GM12878 (cell line): ENCODE measurements at regions not wholly inside any gene's neighbourhood (a gene's known extent, or its start where the extent isn't known, plus 50 kb on each side); places are given as distances from the start of the nearest gene placed in this dataset.

Experiments used
- ATAC-seq: fragments of 200-7000 bp; cut with Tn5 transposase; 3 replicates; pipeline ENCODE4 v1.9.1; 2020; ENCODE audit warnings: mild to moderate bottlenecking, moderate library complexity
- BruUV-seq: library from RNA; stranded (reverse); fragments of 400-500 nt; replicated peaks from 2 replicates; lab custom pipeline; 2021; lab: Mats Ljungman, UMichigan
- CTCF ChIA-PET: fragments of 300-600 bp; sonication (Branson Sonifier 250); formaldehyde crosslinking; extraction: SDS; loops from one replicate; lab custom pipeline; 2021; ENCODE audit warnings: inconsistent platforms; lab: Yijun Ruan, JAX
- POLR2A ChIA-PET: fragments of 350-600 bp; formaldehyde crosslinking; extraction: SDS; loops from one replicate; lab custom pipeline; 2021; ENCODE audit warnings: inconsistent platforms; lab: Charles Lee
- RAD21 ChIA-PET: fragments of 300-600 bp; sonication (Branson Sonifier 250); formaldehyde crosslinking; loops from one replicate; lab custom pipeline; 2023; ENCODE audit warnings: antibody characterized with exemption; ENCODE audit not compliant: unreplicated experiment; lab: Charles Lee
- SMC1A ChIA-PET: fragments of 300-600 bp; sonication (Branson Sonifier 250); formaldehyde crosslinking; loops from one replicate; lab custom pipeline; 2023; ENCODE audit not compliant: unreplicated experiment, uncharacterized antibody; lab: Charles Lee
- DNase-seq: peaks from one replicate; pipeline ENCODE4 v3.0.0-alpha.2; 2011; ENCODE audit warnings: low read depth, low spot score
- FAIRE-seq: peaks from 3 replicates; lab custom pipeline; 2011; peaks lifted over from hg19 to GRCh38; lab: Jason Lieb, UNC
- H2AFZ ChIP-seq: 2 replicates; pipeline ENCODE4 v1.6.0; 2011; ENCODE audit warnings: low read depth, low read length, control low read depth; ENCODE audit not compliant: control insufficient read depth
- H3K27ac ChIP-seq: 2 replicates; pipeline ENCODE4 v1.5.1; 2011; ENCODE audit warnings: control low read depth; ENCODE audit not compliant: control insufficient read depth, insufficient read depth
- H3K27me3 ChIP-seq, 2 experiments: replicated peaks in 1 of 2; 2 replicates each; pipeline versions ENCODE4 v1.6.0 to v1.6.1; 2011; ENCODE audit warnings: low read length in 1 of 2; ENCODE audit not compliant: control insufficient read depth in 2 of 2, insufficient read depth in 2 of 2
- H3K36me3 ChIP-seq, 2 experiments: 2 replicates each; pipeline ENCODE4 v1.5.1; 2011; ENCODE audit warnings: low read length in 1 of 2; ENCODE audit not compliant: control insufficient read depth in 2 of 2, insufficient read depth in 2 of 2
- H3K4me1 ChIP-seq: 2 replicates; pipeline ENCODE4 v1.6.1; 2011; ENCODE audit warnings: mild to moderate bottlenecking, low read length, moderate library complexity, mixed read lengths; ENCODE audit not compliant: control insufficient read depth, insufficient read depth
- H3K4me2 ChIP-seq: 2 replicates; pipeline ENCODE4 v1.6.0; 2011; ENCODE audit warnings: control low read depth; ENCODE audit not compliant: control insufficient read depth, insufficient read depth
- H3K4me3 ChIP-seq: fragments of 200-600 bp; sonication (generic); 2 replicates; pipeline ENCODE4 v1.5.1; 2016
- H3K79me2 ChIP-seq: 2 replicates; pipeline ENCODE4 v1.6.0; 2011; ENCODE audit warnings: low read length; ENCODE audit not compliant: control insufficient read depth, insufficient read depth
- H3K9ac ChIP-seq: 2 replicates; pipeline ENCODE4 v1.8.0; 2011; ENCODE audit warnings: low read length, control low read depth, mixed read lengths; ENCODE audit not compliant: control insufficient read depth, insufficient read depth
- H3K9me3 ChIP-seq: replicated peaks from 3 replicates; pipeline ENCODE4 v1.5.1; 2011; ENCODE audit warnings: mild to moderate bottlenecking, low read length; ENCODE audit not compliant: control insufficient read depth, insufficient read depth
- H4K20me1 ChIP-seq: 2 replicates; pipeline ENCODE4 v1.6.0; 2011; ENCODE audit not compliant: control insufficient read depth, insufficient read depth
- ATF3 ChIP-seq: IDR thresholded peaks from 2 replicates; pipeline ENCODE4 v1.6.1; 2011; ENCODE audit warnings: low read depth, mild to moderate bottlenecking, low read length, moderate library complexity, borderline replicate concordance; ENCODE audit errors: extremely low read depth
- CEBPB ChIP-seq, 2 experiments: fragments of 150-350 bp in 1 of 2; IDR thresholded peaks; 2 replicates each; pipeline ENCODE4 v1.6.1; 2012 to 2014; ENCODE audit warnings: low read depth in 2 of 2, low read length in 2 of 2, borderline replicate concordance in 1 of 2, inconsistent platforms in 1 of 2
- IKZF2 ChIP-seq, 2 experiments: fragments of 450-650 bp; IDR thresholded peaks; 2 replicates each; pipeline ENCODE4 v1.6.1; 2017; ENCODE audit warnings: mild to moderate bottlenecking in 2 of 2, moderate library complexity in 2 of 2
- KLF5 ChIP-seq: fragments of 450-650 bp; IDR thresholded peaks from 2 replicates; pipeline ENCODE4 v1.6.1; 2014; ENCODE audit warnings: mild to moderate bottlenecking; ENCODE audit not compliant: partially characterized antibody
- NFYB ChIP-seq: IDR thresholded peaks from 2 replicates; pipeline ENCODE4 v1.6.1; 2011; ENCODE audit warnings: low read depth, mild to moderate bottlenecking, low read length, improper control_type of control experiment, moderate library complexity; ENCODE audit not compliant: insufficient read depth
- USF1 ChIP-seq: IDR thresholded peaks from 2 replicates; pipeline ENCODE4 v1.6.1; 2011; ENCODE audit warnings: borderline replicate concordance, low read depth, mild to moderate bottlenecking, moderate library complexity, mixed read lengths, low read length; ENCODE audit not compliant: insufficient read depth; ENCODE audit errors: extremely low read length
- WRNIP1 ChIP-seq: IDR thresholded peaks from 2 replicates; pipeline ENCODE4 v1.6.1; 2011; ENCODE audit warnings: low read depth, low read length, improper control_type of control experiment, borderline replicate concordance
- WGBS: methylation state at CpG from one replicate; pipeline ENCODE4 v1.1.6; 2016; ENCODE audit warnings: low lambda C conversion rate; ENCODE audit not compliant: insufficient replicate concordance, insufficient coverage; ENCODE audit errors: missing lambda C conversion rate; 5-methylcytosine and 5-hydroxymethylcytosine counted together
- in situ Hi-C: fragments of 300-500 bp; cut with MboI; formaldehyde crosslinking; loops from 9 replicates; pipeline ENCODE4 v1.14.3; 2018; ENCODE audit warnings: mixed read lengths
- intact Hi-C: fragments of 100-400 bp; cut with micrococcal nuclease; formaldehyde crosslinking; loops from one replicate; pipeline ENCODE4 v1.14.2; 2022; ENCODE audit not compliant: unreplicated experiment
- TF ChIP-seq, protein P1 (sequence below): IDR thresholded peaks from 2 replicates; pipeline ENCODE4 v1.6.1; 2012; ENCODE audit warnings: low read depth, low read length, improper control_type of control experiment
- TF ChIP-seq, protein P2 (sequence below): fragments of 450-650 bp; formaldehyde crosslinking; IDR thresholded peaks from 2 replicates; pipeline ENCODE4 v1.4.0; 2022; ENCODE audit warnings: mild to moderate bottlenecking, moderate library complexity

- TF ChIP-seq IKZF2 (IDR thresholded peaks at IDR 0.05), result no peak
- TF ChIP-seq, protein P1, sequence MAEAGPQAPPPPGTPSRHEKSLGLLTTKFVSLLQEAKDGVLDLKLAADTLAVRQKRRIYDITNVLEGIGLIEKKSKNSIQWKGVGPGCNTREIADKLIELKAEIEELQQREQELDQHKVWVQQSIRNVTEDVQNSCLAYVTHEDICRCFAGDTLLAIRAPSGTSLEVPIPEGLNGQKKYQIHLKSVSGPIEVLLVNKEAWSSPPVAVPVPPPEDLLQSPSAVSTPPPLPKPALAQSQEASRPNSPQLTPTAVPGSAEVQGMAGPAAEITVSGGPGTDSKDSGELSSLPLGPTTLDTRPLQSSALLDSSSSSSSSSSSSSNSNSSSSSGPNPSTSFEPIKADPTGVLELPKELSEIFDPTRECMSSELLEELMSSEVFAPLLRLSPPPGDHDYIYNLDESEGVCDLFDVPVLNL, result no peak
- TF ChIP-seq USF1, result no peak
- no peak for TF ChIP-seq WRNIP1
- no peak for TF ChIP-seq CEBPB (IDR thresholded peaks at IDR 0.05; ENCODE audit: borderline replicate concordance in 1 of 2, low read depth in 2 of 2, low read length in 2 of 2)
- TF ChIP-seq, protein P2, sequence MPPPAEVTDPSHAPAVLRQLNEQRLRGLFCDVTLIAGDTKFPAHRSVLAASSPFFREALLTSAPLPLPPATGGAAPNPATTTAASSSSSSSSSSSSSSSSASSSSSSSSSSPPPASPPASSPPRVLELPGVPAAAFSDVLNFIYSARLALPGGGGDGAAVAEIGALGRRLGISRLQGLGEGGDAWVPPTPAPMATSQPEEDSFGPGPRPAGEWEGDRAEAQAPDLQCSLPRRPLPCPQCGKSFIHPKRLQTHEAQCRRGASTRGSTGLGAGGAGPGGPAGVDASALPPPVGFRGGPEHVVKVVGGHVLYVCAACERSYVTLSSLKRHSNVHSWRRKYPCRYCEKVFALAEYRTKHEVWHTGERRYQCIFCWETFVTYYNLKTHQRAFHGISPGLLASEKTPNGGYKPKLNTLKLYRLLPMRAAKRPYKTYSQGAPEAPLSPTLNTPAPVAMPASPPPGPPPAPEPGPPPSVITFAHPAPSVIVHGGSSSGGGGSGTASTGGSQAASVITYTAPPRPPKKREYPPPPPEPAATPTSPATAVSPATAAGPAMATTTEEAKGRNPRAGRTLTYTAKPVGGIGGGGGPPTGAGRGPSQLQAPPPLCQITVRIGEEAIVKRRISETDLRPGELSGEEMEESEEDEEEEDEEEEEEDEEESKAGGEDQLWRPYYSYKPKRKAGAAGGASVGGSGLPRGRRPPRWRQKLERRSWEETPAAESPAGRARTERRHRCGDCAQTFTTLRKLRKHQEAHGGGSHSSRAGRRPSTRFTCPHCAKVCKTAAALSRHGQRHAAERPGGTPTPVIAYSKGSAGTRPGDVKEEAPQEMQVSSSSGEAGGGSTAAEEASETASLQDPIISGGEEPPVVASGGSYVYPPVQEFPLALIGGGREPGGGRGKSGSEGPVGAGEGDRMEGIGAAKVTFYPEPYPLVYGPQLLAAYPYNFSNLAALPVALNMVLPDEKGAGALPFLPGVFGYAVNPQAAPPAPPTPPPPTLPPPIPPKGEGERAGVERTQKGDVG, result no peak
- TF ChIP-seq ATF3, result no peak
- TF ChIP-seq KLF5, result no peak
- no peak for TF ChIP-seq NFYB
- 66% methylated on average over 2 of the region's 2 CpGs for WGBS
- Histone ChIP-seq H3K9ac (no peak overlapping the region), H2AFZ (no peak overlapping the region), H4K20me1 (no peaks in the 10 kb centered on the region), H3K9me3 (no peaks in the 10 kb centered on the region), H3K79me2 (no peaks in the 10 kb centered on the region), H3K36me3 (no peaks in the 10 kb centered on the region), H3K27ac (no peak overlapping the region), H3K4me3 (no peak overlapping the region), H3K4me2 (no peak overlapping the region), H3K27me3 (no peaks in the 10 kb centered on the region), H3K4me1 (no peaks in the 10 kb centered on the region)
- DNase-seq, result no peak
- in situ Hi-C loops (loop anchor here (25.0 kb wide), 1 partner anchor 107 kb away; no protein-coding TSS in a partner anchor), intact Hi-C loops (no loop called here)
- ChIA-PET RAD21 (no interaction called here), SMC1A (interaction anchor here (0.8 kb wide), 1 partner anchor 107 kb away, joined by 3 read pairs; no protein-coding TSS in a partner anchor), POLR2A (no interaction called here), CTCF (no interaction called here)
- ATAC-seq, result no peak
- BruUV-seq, result no TSS peak
- FAIRE-seq, result no peak
Measured at GRCh38 chr16:7919782-7920181, 587.1 kb downstream of the RBFOX1 start.
